ENCODE measurements at regions not wholly inside any gene's neighbourhood (a gene's known extent, or its start where the extent isn't known, plus 50 kb on each side); places are given as distances from the start of the nearest gene placed in this dataset.

DNA sequence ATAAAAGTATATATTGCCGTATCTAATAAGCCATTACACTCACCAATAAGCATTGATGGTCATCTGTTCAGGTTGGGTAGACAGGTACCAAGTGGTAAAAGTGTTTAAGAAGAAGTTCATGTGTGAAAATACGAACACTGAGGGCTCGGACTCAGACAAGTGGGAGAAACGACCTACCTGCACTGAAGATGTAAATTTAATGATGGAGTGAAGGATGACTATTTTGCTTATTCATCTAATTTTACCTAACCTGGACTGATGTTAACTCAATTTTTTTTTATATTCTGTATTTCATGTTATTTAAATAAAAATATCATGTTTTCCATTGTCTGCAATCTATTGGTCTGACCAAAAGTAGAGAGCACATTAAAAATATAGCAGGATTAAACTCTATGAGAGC lies 469.1 kb upstream of the BTBD3 start:
- intact Hi-C loops (cut with micrococcal nuclease; ENCODE audit: unreplicated experiment), result no loop called here
- CTCF ChIA-PET (ENCODE audit: unreplicated experiment), result no interaction called here

DNA sequence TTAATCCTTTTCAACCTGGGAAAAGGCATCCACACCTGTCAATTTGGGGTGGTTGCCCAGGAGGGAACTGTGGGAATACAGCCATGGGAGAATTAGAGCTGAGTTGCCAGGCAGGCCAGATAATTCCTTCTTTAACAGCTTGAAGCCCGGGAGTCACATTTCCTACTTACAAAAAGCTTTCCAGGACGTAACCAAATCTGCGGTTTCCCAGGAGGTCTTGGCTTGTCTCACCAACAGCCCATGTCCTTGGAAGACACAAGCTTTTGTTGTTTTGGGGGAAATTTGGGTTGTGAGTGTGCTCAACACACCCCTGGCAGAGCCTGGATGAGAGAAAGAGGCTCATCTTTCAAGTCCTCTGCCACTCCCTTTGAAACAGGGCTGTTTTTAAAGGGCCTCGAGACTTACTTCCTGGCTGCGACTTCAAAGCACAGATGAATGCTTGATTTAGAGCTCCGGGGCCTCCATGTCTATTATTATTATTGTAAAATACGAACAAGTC lies 465.9 kb upstream of the BTBD3 start:
- TF ChIP-seq CTCF (conservative IDR thresholded peaks at IDR 0.05; ENCODE audit: low read length) (no peak), EZH2phosphoT487 (IDR thresholded peaks at IDR 0.05; ENCODE audit: borderline replicate concordance, low read depth, low read length) (no peak)
- ChIA-PET POLR2A (no interaction called here), CTCF (ENCODE audit: unreplicated experiment) (no interaction called here)
- H3K4me2 ChIP-seq (ENCODE audit: low read length), result no peak overlapping the region
- no peak for DNase-seq (ENCODE audit: low spot score)
- no peaks in the 10 kb centered on the region for H3K79me2 ChIP-seq (ENCODE audit: insufficient read depth, low read depth, low read length)
- no peak overlapping the region for H3K4me3 ChIP-seq (ENCODE audit: low read depth, low read length, poor library complexity, severe bottlenecking)
- no TSS peak for BruUV-seq (replicated peaks)
- H3K9me3 ChIP-seq (ENCODE audit: low read length), result no peaks in the 10 kb centered on the region
- no peaks in the 10 kb centered on the region for H3K4me1 ChIP-seq (ENCODE audit: insufficient read depth, low read length, poor library complexity, severe bottlenecking)
- H4K20me1 ChIP-seq (ENCODE audit: insufficient read depth, low read length), result no peaks in the 10 kb centered on the region
- H3K27ac ChIP-seq (ENCODE audit: low read depth, low read length, poor library complexity, severe bottlenecking), result no peak overlapping the region
- intact Hi-C loops (cut with micrococcal nuclease; ENCODE audit: unreplicated experiment), result no loop called here
- no peak overlapping the region for H2AFZ ChIP-seq (ENCODE audit: low read length)
- H3K9me2 ChIP-seq (ENCODE audit: insufficient read depth, low read length), result no peaks in the 10 kb centered on the region
- H3K36me3 ChIP-seq (ENCODE audit: insufficient read depth, low read length), result no peaks in the 10 kb centered on the region

More for the DNA sequence above, 469.1 kb upstream of the BTBD3 start:
- H3K4me1 ChIP-seq (ENCODE audit: insufficient read depth, low read length, poor library complexity, severe bottlenecking), result no peaks in the 10 kb centered on the region
- no peak overlapping the region for H2AFZ ChIP-seq (ENCODE audit: low read length)
- H3K79me2 ChIP-seq (ENCODE audit: insufficient read depth, low read depth, low read length), result no peaks in the 10 kb centered on the region
- H3K36me3 ChIP-seq (ENCODE audit: insufficient read depth, low read length), result no peaks in the 10 kb centered on the region
- H3K27ac ChIP-seq (ENCODE audit: low read depth, low read length, poor library complexity, severe bottlenecking), result no peak overlapping the region
- no peak for DNase-seq (ENCODE audit: low spot score)
- no peaks in the 10 kb centered on the region for H3K9me2 ChIP-seq (ENCODE audit: insufficient read depth, low read length)
- BruUV-seq (replicated peaks), result no TSS peak
- H3K4me3 ChIP-seq (ENCODE audit: low read depth, low read length, poor library complexity, severe bottlenecking), result no peak overlapping the region
- no peaks in the 10 kb centered on the region for H4K20me1 ChIP-seq (ENCODE audit: insufficient read depth, low read length)
- no peak overlapping the region for H3K4me2 ChIP-seq (ENCODE audit: low read length)
- no peak for TF ChIP-seq CTCF (conservative IDR thresholded peaks at IDR 0.05; ENCODE audit: low read length)
- no peak for TF ChIP-seq EZH2phosphoT487 (IDR thresholded peaks at IDR 0.05; ENCODE audit: borderline replicate concordance, low read depth, low read length)
- H3K9me3 ChIP-seq (ENCODE audit: low read length), result no peaks in the 10 kb centered on the region
- POLR2A ChIA-PET, result interaction anchor here (0.6 kb wide), 2 partner anchors 121 to 616 kb away, joined by 3 read pairs; no protein-coding TSS in a partner anchor

- H3K4me3 ChIP-seq (ENCODE audit: low read depth, low read length, poor library complexity, severe bottlenecking), result no peak overlapping the region
- no peak overlapping the region for H3K4me2 ChIP-seq (ENCODE audit: low read length)
- no peaks in the 10 kb centered on the region for H3K9me2 ChIP-seq (ENCODE audit: insufficient read depth, low read length)
- H3K36me3 ChIP-seq (ENCODE audit: insufficient read depth, low read length), result no peaks in the 10 kb centered on the region
- H3K27ac ChIP-seq (ENCODE audit: low read depth, low read length, poor library complexity, severe bottlenecking), result no peak overlapping the region
- no peak for DNase-seq (ENCODE audit: low spot score)
- H2AFZ ChIP-seq (ENCODE audit: low read length), result no peak overlapping the region
- intact Hi-C loops (cut with micrococcal nuclease; ENCODE audit: unreplicated experiment), result no loop called here
- H3K9me3 ChIP-seq (ENCODE audit: low read length), result no peaks in the 10 kb centered on the region
- ChIA-PET POLR2A (no interaction called here), CTCF (ENCODE audit: unreplicated experiment) (no interaction called here)
- TF ChIP-seq CTCF (conservative IDR thresholded peaks at IDR 0.05; ENCODE audit: low read length) (no peak), EZH2phosphoT487 (IDR thresholded peaks at IDR 0.05; ENCODE audit: borderline replicate concordance, low read depth, low read length) (no peak)
- no peaks in the 10 kb centered on the region for H3K4me1 ChIP-seq (ENCODE audit: insufficient read depth, low read length, poor library complexity, severe bottlenecking)
- no peaks in the 10 kb centered on the region for H3K79me2 ChIP-seq (ENCODE audit: insufficient read depth, low read depth, low read length)
- BruUV-seq (replicated peaks), result no TSS peak
- no peaks in the 10 kb centered on the region for H4K20me1 ChIP-seq (ENCODE audit: insufficient read depth, low read length)
Observed at GRCh38 chr20:11452326-11452725, 465.4 kb upstream of the BTBD3 start.
